HCT116 (cell line): ENCODE measurements at regions not wholly inside any gene's neighbourhood (a gene's known extent, or its start where the extent isn't known, plus 50 kb on each side); places are given as distances from the start of the nearest gene placed in this dataset.

ENCODE experiments used
- ATAC-seq: fragments of 200-7000 bp; cut with Tn5 transposase; 2 replicates; pipeline ENCODE4 v1.9.1; 2020; ENCODE audit warnings: mild to moderate bottlenecking, moderate library complexity
- BruUV-seq: library from RNA; stranded (reverse); fragments of 400-500 nt; replicated peaks from 2 replicates; lab custom pipeline; 2021; lab: Mats Ljungman, UMichigan
- CTCF ChIA-PET: fragments of 300-600 bp; sonication (Branson Sonifier 250); formaldehyde crosslinking; loops from one replicate; lab custom pipeline; 2021; ENCODE audit warnings: antibody characterized with exemption; lab: Charles Lee
- POLR2A ChIA-PET: fragments of 300-600, 350-600 bp; sonication (Branson Sonifier 250); formaldehyde crosslinking; loops from one replicate; lab custom pipeline; 2021; ENCODE audit warnings: antibody characterized with exemption; lab: Charles Lee
- RAD21 ChIA-PET, 2 experiments: fragments of 300-600 bp; sonication (Branson Sonifier 250); formaldehyde crosslinking; loops; one replicate each; lab custom pipeline; 2023; ENCODE audit warnings: low total read pairs in 2 of 2; ENCODE audit not compliant: uncharacterized antibody in 2 of 2, unreplicated experiment in 2 of 2, low non-redundant PET in 1 of 2; lab: Charles Lee
- DNase-seq: peaks from one replicate; pipeline ENCODE4 v3.0.0-alpha.2; 2010; ENCODE audit warnings: low read depth, low spot score
- H2AFZ ChIP-seq: fragments of 200-600 bp; shearing (Covaris generic), sonication (generic); 2 replicates; pipeline ENCODE4 v1.6.1; 2017; ENCODE audit warnings: low read depth, mixed run types, mixed read lengths, antibody characterized with exemption, low read length; ENCODE audit not compliant: poor library complexity, severe bottlenecking
- H3K27ac ChIP-seq: 2 replicates; pipeline ENCODE4 v1.5.1; 2012; ENCODE audit warnings: low read depth, low read length
- H3K27me3 ChIP-seq: fragments of 200-600 bp; sonication (generic); 2 replicates; pipeline ENCODE4 v1.6.1; 2016; ENCODE audit warnings: mixed run types, low read length, mixed read lengths; ENCODE audit not compliant: insufficient read depth
- H3K36me3 ChIP-seq, 2 experiments: fragments of 200-500 bp in 1 of 2; fragments of 200-600 bp in 1 of 2; sonication (Bioruptor generic) in 1 of 2; sonication (generic) in 1 of 2; 2 replicates each; pipeline versions ENCODE4 v1.5.1 to v1.6.1; 2014 to 2016; ENCODE audit warnings: low read length in 2 of 2, inconsistent platforms in 1 of 2, mixed read lengths in 1 of 2, mixed run types in 1 of 2; ENCODE audit not compliant: insufficient read depth in 2 of 2, control insufficient read depth in 1 of 2
- H3K4me1 ChIP-seq, 2 experiments: fragments of 200-600 bp in 1 of 2; sonication (generic) in 1 of 2; 2 replicates each; pipeline versions ENCODE4 v1.5.1 to v1.6.1; 2012 to 2017; ENCODE audit warnings: low read length in 2 of 2, inconsistent platforms in 1 of 2, mild to moderate bottlenecking in 1 of 2, mixed read lengths in 1 of 2, mixed run types in 1 of 2, moderate library complexity in 1 of 2; ENCODE audit not compliant: insufficient read depth in 2 of 2, control insufficient read depth in 1 of 2
- H3K4me2 ChIP-seq: fragments of 200-600 bp; sonication (generic); 2 replicates; pipeline ENCODE4 v1.6.1; 2017; ENCODE audit warnings: mixed run types, low read length, mixed read lengths
- H3K4me3 ChIP-seq, 2 experiments: fragments of 200-600 bp in 1 of 2; sonication (generic) in 1 of 2; replicated peaks in 1 of 2; 2 replicates each; pipeline ENCODE4 v1.5.1; 2011 to 2016; ENCODE audit warnings: low read length in 2 of 2, control low read depth in 1 of 2, low read depth in 1 of 2, mild to moderate bottlenecking in 1 of 2, mixed read lengths in 1 of 2, mixed run types in 1 of 2
- H3K79me2 ChIP-seq: fragments of 200-600 bp; sonication (generic); 2 replicates; pipeline ENCODE4 v1.6.1; 2017; ENCODE audit warnings: mild to moderate bottlenecking, mixed run types, low read length, moderate library complexity, mixed read lengths; ENCODE audit not compliant: insufficient read depth
- H3K9ac ChIP-seq: fragments of 200-600 bp; sonication (generic); 2 replicates; pipeline ENCODE4 v1.6.1; 2016; ENCODE audit warnings: low read length, mixed read lengths
- H3K9me2 ChIP-seq: fragments of 200-600 bp; sonication (generic), shearing (Covaris generic); 2 replicates; pipeline ENCODE4 v1.6.1; 2017; ENCODE audit warnings: mixed run types, mild to moderate bottlenecking, moderate library complexity; ENCODE audit not compliant: insufficient read depth
- H3K9me3 ChIP-seq, 2 experiments: fragments of 200-500 bp in 1 of 2; fragments of 200-600 bp in 1 of 2; sonication (Bioruptor generic) in 1 of 2; sonication (generic) in 1 of 2; 2 replicates each; pipeline ENCODE4 v1.6.1; 2014 to 2017; ENCODE audit warnings: low read length in 2 of 2, mixed read lengths in 2 of 2, inconsistent platforms in 1 of 2, low read depth in 1 of 2, mild to moderate bottlenecking in 1 of 2, mixed run types in 1 of 2, moderate library complexity in 1 of 2; ENCODE audit not compliant: control insufficient read depth in 1 of 2, insufficient read depth in 1 of 2
- H4K20me1 ChIP-seq: fragments of 200-600 bp; sonication (generic), shearing (Covaris generic); 2 replicates; pipeline ENCODE4 v1.6.1; 2017; ENCODE audit warnings: mixed run types, mild to moderate bottlenecking, moderate library complexity; ENCODE audit not compliant: insufficient read depth
- CBX3 ChIP-seq: IDR thresholded peaks from 2 replicates; pipeline ENCODE4 v1.6.1; 2012; ENCODE audit warnings: low read depth
- CEBPB ChIP-seq: IDR thresholded peaks from 2 replicates; pipeline ENCODE4 v1.6.1; 2012; ENCODE audit warnings: low read depth
- ELF1 ChIP-seq: IDR thresholded peaks from 2 replicates; pipeline ENCODE4 v1.6.1; 2012; ENCODE audit warnings: low read depth, borderline replicate concordance
- EZH2 ChIP-seq: fragments of 200-600 bp; sonication (generic); IDR thresholded peaks from 2 replicates; pipeline ENCODE4 v1.6.1; 2017; ENCODE audit warnings: antibody characterized with exemption, mixed run types
- EZH2phosphoT487 ChIP-seq: fragments of 200-600 bp; IDR thresholded peaks from 2 replicates; pipeline ENCODE4 v1.6.1; 2018; ENCODE audit warnings: antibody characterized with exemption, borderline replicate concordance
- FOSL1 ChIP-seq: IDR thresholded peaks from 2 replicates; pipeline ENCODE4 v1.6.1; 2012; ENCODE audit warnings: low read depth
- JUND ChIP-seq: IDR thresholded peaks from 2 replicates; pipeline ENCODE4 v1.6.1; 2012
- POLR2A ChIP-seq: IDR thresholded peaks from 2 replicates; pipeline ENCODE4 v1.7.0; 2011; ENCODE audit warnings: borderline replicate concordance; ENCODE audit not compliant: insufficient read depth, insufficient read length; ENCODE audit errors: extremely low read depth
- RAD21 ChIP-seq: IDR thresholded peaks from 2 replicates; pipeline ENCODE4 v1.6.1; 2012; ENCODE audit warnings: low read depth, mild to moderate bottlenecking
- SIN3A ChIP-seq: IDR thresholded peaks from 2 replicates; pipeline ENCODE4 v1.6.1; 2012; ENCODE audit warnings: low read depth
- SP1 ChIP-seq: IDR thresholded peaks from 2 replicates; pipeline ENCODE4 v1.6.1; 2012; ENCODE audit warnings: low read depth
- SRF ChIP-seq: IDR thresholded peaks from 2 replicates; pipeline ENCODE4 v1.6.1; 2012; ENCODE audit warnings: low read depth
- YY1 ChIP-seq: IDR thresholded peaks from 2 replicates; pipeline ENCODE4 v1.6.1; 2011; ENCODE audit warnings: low read length, low read depth, moderate library complexity, mild to moderate bottlenecking; ENCODE audit not compliant: insufficient replicate concordance; ENCODE audit errors: extremely low read depth
- ZFX ChIP-seq: fragments of 450-650 bp; IDR thresholded peaks from 2 replicates; pipeline ENCODE4 v1.6.1; 2017
- ZNF274 ChIP-seq: fragments of 200-500 bp; sonication (Bioruptor generic); IDR thresholded peaks from 2 replicates; pipeline ENCODE4 v1.6.1; 2014; ENCODE audit warnings: mild to moderate bottlenecking, low read depth, low read length, inconsistent platforms
- intact Hi-C: fragments of 100-400 bp; cut with micrococcal nuclease; formaldehyde crosslinking; loops from 2 replicates; pipeline ENCODE4 v1.10.0; 2022
- TF ChIP-seq, protein P1 (sequence below): IDR thresholded peaks from 2 replicates; pipeline ENCODE4 v1.6.1; 2012
- TF ChIP-seq, protein P2 (sequence below), 3 experiments: fragments of 200-600 bp in 1 of 3; sonication (generic) in 1 of 3; IDR thresholded peaks in 2 of 3; conservative IDR thresholded peaks in 1 of 3; 2 replicates each; pipeline ENCODE4 v1.5.1; 2012 to 2017; ENCODE audit warnings: low read depth in 2 of 3, low read length in 2 of 3, antibody characterized with exemption in 1 of 3, borderline replicate concordance in 1 of 3, control low read depth in 1 of 3, mild to moderate bottlenecking in 1 of 3, mixed read lengths in 1 of 3, mixed run types in 1 of 3, moderate library complexity in 1 of 3; ENCODE audit not compliant: insufficient read depth in 1 of 3

DNA sequence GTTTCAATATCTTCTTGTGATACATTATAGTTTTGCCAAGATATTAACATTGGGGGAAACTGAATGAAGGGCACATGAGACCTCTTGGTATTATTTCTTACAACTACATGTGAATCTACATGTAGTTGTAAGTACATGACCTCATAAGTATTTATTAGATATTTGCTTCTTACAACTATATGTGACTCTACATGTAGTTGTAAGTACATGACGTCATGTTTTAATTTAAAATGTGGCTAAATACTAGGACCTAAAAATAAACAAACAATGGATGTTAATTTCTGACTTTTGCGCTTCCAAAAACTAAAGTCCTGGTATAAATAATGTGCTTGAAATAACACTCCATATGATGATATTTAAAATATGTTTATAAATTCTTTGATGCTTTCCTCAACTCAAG is 190.2 kb downstream of the CBLL2 start:
- RAD21 ChIA-PET = no interaction called here
- no peak for TF ChIP-seq YY1
- TF ChIP-seq ZFX = no peak
- no peak for TF ChIP-seq POLR2A
- TF ChIP-seq, protein P1, sequence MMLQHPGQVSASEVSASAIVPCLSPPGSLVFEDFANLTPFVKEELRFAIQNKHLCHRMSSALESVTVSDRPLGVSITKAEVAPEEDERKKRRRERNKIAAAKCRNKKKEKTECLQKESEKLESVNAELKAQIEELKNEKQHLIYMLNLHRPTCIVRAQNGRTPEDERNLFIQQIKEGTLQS = no peak
- no peak for TF ChIP-seq ELF1
- TF ChIP-seq EZH2phosphoT487 = no peak
- no peak for TF ChIP-seq RAD21
- no peak for TF ChIP-seq FOSL1
- Histone ChIP-seq H3K27ac (no peak overlapping the region), H3K79me2 (no peaks in the 10 kb centered on the region), H3K27me3 (no peaks in the 10 kb centered on the region), H3K4me2 (no peak overlapping the region), H2AFZ (no peak overlapping the region), H3K9me2 (no peaks in the 10 kb centered on the region), H3K9me3 (no peaks in the 10 kb centered on the region), H3K9ac (no peak overlapping the region), H4K20me1 (no peaks in the 10 kb centered on the region), H3K36me3 (no peaks in the 10 kb centered on the region), H3K4me3 (no peak overlapping the region), H3K4me1 (no peaks in the 10 kb centered on the region)
- ATAC-seq = no peak
- CTCF ChIA-PET = no interaction called here
- no peak for DNase-seq
- intact Hi-C loops = no loop called here
- POLR2A ChIA-PET = no interaction called here
- no TSS peak for BruUV-seq

DNA sequence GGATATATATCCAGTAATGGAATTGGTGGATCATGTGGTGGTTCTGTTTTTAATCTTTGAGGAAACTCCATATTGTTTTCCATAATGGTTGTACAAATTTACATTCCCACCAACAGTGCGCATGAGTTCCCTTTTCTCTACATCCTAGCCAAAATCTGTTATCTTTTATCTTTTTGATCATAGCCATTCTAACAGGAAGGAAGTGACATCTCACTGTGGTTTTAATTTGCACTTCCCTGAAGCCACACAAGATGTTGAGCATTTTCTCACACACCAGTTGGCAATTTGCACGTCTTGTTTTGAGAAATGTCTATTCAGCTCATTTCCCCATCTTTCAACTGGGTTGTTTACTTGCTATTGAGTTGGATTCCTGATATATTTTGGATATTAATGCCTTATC is 194.9 kb downstream of the CBLL2 start:
- H3K79me2 ChIP-seq = no peaks in the 10 kb centered on the region
- no peak overlapping the region for H3K9ac ChIP-seq
- no TSS peak for BruUV-seq
- H3K27me3 ChIP-seq = no peaks in the 10 kb centered on the region
- no peaks in the 10 kb centered on the region for H3K9me2 ChIP-seq
- intact Hi-C loops = no loop called here
- DNase-seq (no peak), ATAC-seq (no peak)
- H3K36me3 ChIP-seq = no peaks in the 10 kb centered on the region
- CTCF ChIA-PET = no interaction called here
- no peaks in the 10 kb centered on the region for H3K9me3 ChIP-seq
- POLR2A ChIA-PET = no interaction called here
- H3K4me3 ChIP-seq = no peak overlapping the region
- no peaks in the 10 kb centered on the region for H3K4me1 ChIP-seq
- H2AFZ ChIP-seq = no peak overlapping the region
- H4K20me1 ChIP-seq = no peaks in the 10 kb centered on the region
- TF ChIP-seq CBX3 (no peak), JUND (no peak), EZH2phosphoT487 (no peak), YY1 (no peak), SIN3A (no peak), SP1 (no peak), CEBPB (no peak), FOSL1 (no peak), ZNF274 (no peak), EZH2 (no peak), ELF1 (no peak), SRF (no peak), RAD21 (no peak), POLR2A (no peak), ZFX (no peak)
- TF ChIP-seq, protein P2, sequence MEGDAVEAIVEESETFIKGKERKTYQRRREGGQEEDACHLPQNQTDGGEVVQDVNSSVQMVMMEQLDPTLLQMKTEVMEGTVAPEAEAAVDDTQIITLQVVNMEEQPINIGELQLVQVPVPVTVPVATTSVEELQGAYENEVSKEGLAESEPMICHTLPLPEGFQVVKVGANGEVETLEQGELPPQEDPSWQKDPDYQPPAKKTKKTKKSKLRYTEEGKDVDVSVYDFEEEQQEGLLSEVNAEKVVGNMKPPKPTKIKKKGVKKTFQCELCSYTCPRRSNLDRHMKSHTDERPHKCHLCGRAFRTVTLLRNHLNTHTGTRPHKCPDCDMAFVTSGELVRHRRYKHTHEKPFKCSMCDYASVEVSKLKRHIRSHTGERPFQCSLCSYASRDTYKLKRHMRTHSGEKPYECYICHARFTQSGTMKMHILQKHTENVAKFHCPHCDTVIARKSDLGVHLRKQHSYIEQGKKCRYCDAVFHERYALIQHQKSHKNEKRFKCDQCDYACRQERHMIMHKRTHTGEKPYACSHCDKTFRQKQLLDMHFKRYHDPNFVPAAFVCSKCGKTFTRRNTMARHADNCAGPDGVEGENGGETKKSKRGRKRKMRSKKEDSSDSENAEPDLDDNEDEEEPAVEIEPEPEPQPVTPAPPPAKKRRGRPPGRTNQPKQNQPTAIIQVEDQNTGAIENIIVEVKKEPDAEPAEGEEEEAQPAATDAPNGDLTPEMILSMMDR (IDR thresholded peaks at IDR 0.05 in 2 of 3, conservative IDR thresholded peaks at IDR 0.05 in 1 of 3; ENCODE audit: borderline replicate concordance in 1 of 3, insufficient read depth in 1 of 3, low read depth in 2 of 3, low read length in 2 of 3) = no peak
- RAD21 ChIA-PET = no interaction called here
- no peak overlapping the region for H3K4me2 ChIP-seq
- H3K27ac ChIP-seq = no peak overlapping the region
